ENCODE measurements at regions not wholly inside any gene's neighbourhood (a gene's known extent, or its start where the extent isn't known, plus 50 kb on each side); places are given as distances from the start of the nearest gene placed in this dataset.
"Not testable (repeated sequence)": the region's sequence is repeated elsewhere in the genome, so short reads cannot be mapped to it uniquely, and the experiment has no call there.

DNA sequence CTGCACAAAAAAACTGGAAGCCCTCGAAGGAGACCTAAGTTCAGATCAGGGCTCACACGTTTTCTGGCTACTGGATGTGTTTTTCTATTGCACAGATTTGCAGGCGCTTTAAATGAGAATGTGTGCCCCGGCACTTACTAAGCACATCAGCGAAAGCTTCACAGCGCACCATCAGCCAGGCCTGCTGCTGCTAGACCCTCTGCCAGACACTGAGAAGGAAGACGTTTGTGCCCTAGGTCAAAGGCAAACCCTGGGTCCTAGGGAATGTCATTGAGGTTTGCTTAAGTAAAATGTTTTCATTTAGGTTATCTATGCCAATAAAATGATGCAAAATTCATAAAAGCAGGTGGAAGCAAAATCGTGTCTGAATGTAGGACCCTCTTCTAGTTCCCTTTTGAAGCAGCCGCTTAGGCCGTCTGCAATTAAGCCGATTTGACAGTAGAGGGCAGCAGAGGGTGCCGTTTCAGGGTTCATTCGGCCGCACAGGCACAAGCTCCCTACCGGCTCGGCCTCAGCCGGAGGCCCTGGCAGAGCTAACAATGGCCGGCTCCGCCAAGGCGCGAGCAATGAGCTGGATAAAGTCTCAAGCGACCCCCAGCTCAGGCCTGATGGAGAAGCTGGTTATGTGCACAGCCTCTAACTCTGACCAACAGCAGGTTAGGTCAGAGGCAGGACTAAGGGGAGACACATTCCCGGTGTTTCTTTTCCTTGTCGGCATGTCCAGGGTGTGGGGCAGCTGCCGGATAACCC, 107.2 kb upstream of the FOXA2 start:
- peak; percentile 25 for DNase-seq

GRCh38 chr20:22692119-22692475, 107.7 kb upstream of the FOXA2 start:
- no peak for DNase-seq

DNA sequence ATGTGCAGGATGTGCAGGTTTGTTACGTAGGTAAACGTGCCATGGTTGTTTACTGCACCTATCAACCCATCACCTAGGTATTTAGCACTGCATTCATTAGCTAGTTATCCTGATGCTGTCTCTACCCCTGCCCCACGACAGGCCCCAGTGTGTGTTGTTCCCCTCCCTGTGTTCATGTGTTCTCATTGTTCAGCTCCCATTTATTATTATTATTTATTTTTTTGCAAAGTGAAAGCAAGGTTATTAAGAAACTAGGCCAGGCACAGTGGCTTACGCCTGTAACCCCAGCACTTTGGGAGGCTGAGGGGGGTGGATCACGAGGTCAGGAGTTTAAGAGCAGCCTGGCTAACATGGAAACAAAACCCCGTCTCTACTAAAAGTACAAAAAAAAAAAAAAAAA, 108.2 kb upstream of the FOXA2 start:
- not testable (repeated sequence) for DNase-seq

- DNase-seq, result no peak
Observed at GRCh38 chr20:22696759-22697158, 112.4 kb upstream of the FOXA2 start.

- DNase-seq, result no peak
Observed at GRCh38 chr20:22698259-22698842, 114.0 kb upstream of the FOXA2 start.

GRCh38 chr20:22699396-22699795, 115.0 kb upstream of the FOXA2 start:
- DNase-seq, result no peak

GRCh38 chr20:22700367-22700766, 116.0 kb upstream of the FOXA2 start:
- peak; percentile 18 for DNase-seq

GRCh38 chr20:22701679-22702308, 117.4 kb upstream of the FOXA2 start:
- no peak for DNase-seq

DNA sequence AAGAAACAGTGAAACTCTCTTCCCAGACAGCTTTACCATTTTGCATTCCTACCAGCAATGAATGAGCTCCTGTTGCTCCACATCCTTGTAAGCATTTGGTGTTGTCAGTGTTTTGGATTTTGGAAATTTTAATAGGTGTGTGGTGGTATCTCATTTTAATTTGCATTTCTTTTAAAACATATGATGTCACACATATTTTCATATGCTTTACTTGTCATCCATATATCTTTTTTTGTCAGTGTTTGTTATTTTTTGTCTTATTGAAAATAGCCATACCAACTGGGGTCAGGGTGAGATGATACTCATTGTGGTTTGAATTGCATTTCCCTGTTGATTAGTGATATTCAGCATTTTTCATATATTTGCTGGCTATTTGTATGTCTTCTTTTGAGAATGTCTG, 119.5 kb upstream of the FOXA2 start:
- no peak for DNase-seq

GRCh38 chr20:22711971-22712755, 127.8 kb upstream of the FOXA2 start:
- DNase-seq, result no peak

DNA sequence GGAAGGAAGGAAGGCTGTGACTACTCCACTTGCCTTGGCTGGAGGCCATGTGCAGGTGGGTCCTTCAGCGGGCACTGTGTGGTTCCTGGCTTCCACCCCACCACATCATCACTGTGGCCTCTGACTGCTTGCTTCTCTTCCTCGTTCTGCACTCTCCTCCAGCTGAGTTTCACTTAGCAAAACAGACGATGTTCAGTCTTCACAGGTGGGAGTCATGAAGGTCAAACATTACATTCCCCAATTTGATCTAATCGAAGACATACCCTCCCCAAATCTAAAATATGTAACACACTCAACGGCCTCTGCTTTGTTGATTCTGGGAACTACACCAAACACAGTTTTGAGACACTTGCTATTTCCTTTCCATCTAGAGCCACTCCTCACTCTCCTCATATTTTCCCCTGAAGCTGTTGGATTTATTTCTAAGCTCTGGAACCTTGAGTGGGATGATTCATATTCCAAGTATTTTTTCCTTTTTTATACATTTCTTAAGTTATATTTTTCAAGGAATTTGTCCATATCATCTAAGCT, 132.5 kb upstream of the FOXA2 start:
- DNase-seq, result peak; percentile 13

DNA sequence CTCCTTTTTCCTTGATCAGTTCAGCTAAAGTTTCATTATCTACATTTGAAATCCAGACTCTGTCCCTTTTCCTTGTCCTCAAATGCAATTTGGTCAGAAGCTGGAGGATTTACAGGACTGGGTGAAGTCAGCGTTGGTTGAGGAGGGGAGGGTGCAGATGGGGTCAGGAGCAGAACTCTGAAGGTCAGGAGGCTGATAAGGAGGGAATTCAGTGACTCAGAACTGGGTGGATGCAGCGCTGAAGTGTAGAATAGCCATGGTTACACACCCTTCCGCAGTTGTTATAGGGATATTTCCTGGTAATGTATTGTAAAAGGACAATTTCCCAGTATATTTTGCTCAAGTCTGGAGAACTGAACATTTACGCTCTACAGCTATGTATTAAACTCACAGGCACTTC, 133.1 kb upstream of the FOXA2 start:
- peak; percentile 7 for DNase-seq

DNA sequence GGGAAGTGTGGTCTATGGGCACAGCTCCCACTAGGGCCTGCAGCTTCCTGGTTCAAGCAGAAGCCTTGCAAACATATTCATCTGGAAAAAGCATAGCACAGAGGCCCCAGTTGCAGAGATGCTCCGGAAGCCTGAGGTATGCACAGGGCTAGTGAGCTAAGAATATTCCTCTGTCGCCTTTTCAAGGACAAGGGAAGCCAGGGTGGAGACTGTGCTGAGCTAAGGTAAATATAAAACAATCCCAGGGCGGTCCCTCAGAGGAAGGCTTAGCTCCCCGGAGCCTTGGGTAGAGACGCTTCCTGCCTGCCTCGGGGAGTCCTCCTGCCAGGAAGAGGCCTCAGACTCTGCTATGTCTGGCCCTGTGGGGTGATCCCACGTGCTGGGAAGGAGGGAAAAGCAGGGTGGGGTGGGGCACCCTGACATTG, 134.8 kb upstream of the FOXA2 start:
- DNase-seq, result no peak

DNA sequence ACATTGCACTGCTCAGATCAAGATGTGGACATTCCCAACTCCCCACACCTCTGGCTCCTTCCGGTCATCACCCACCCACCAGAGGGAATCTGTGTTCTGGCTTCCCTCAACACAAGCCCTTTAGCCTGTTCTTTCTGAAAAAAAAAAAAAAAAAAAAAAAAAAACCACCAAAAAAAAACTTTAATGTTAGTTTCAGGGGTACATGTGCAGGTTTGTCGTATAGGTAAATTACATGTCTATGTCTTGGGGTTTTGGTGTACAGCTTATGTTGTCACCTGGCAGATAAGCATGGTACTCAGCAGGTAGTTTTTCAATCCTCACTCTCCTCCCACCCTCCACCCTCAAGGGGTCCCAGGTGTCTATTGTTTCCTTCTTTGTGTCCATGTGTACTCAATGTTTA, 135.8 kb upstream of the FOXA2 start:
- DNase-seq, result no peak

DNA sequence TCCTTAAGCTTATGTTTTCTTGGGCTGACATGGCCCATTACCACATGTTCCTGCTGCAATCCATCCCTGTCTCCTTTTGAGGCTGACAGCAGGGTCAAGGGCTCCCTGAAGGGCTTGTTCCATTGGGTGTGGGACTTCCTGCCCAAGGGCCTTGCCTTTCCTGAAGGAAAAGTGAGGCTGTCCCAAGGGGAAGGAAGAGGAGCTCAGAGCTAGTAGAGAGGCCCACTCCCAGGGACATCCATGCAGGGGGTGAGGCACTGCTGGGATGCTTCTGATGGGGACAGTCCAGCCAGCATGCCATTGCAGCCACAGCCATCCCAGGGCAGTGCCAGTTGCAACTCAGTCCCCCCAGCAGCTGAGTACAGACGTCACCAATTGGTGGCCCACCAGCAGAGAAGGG, 138.4 kb upstream of the FOXA2 start:
- no peak for DNase-seq

GRCh38 chr20:22723659-22724058, 139.3 kb upstream of the FOXA2 start:
- peak; percentile 7 for DNase-seq

- DNase-seq, result no peak
Observed at GRCh38 chr20:22728146-22728745, 143.9 kb upstream of the FOXA2 start.

DNA sequence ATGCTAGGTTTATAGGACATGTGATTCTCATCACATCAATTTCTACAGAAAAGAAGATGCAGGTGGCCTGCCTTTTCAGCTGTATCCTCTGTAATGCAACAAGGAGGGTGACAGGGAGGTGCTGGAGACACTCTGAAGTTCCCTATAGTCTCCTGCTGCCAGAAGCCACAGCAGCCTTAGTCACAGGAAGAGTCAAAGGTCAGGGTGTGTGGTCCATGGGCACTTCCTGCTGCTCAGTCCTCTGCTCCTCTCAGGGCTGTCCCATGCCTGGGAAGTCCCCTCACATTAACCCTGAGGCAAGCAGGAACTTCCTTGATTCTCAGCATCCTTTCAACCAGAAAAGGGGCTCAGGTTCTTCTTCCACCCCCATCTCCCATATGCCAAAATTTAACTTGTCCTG, 144.8 kb upstream of the FOXA2 start:
- no peak for DNase-seq

- DNase-seq, result no peak
Observed at GRCh38 chr20:22729616-22730236, 145.4 kb upstream of the FOXA2 start.

DNA sequence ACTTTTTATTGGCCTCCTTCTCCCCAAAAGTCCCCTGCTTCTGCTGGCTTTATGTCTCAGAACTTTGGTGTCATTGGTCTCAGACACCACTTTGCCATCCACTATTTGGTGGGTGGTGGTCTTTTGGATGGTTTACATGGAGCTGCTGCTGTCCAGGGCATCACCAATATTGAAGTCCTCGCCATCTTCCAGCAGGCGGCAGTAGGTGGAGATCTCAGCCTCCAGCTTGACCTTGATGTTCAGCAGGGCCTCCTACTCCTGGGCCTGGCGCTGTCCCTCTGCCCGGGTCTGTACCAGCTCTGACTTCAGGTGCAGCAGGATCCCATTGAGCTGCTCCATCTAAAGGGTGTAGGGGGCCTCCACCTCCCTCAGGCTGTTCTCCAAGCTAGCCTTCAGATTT, 148.4 kb upstream of the FOXA2 start:
- DNase-seq, result no peak

GRCh38 chr20:22734946-22735647, 150.7 kb upstream of the FOXA2 start:
- DNase-seq, result not testable (repeated sequence)

GRCh38 chr20:22740829-22741228, 156.5 kb upstream of the FOXA2 start:
- no peak for DNase-seq
